Vagina (tissue), 2 donors: ENCODE measurements at regions not wholly inside any gene's neighbourhood (a gene's known extent, or its start where the extent isn't known, plus 50 kb on each side); places are given as distances from the start of the nearest gene placed in this dataset.

ENCODE experiments used
- DNase-seq, 2 donors: peaks; one replicate each; pipeline ENCODE4 v3.0.0-alpha.2; 2017; ENCODE audit errors: extremely low spot score in 2 of 2
- H3K27ac ChIP-seq: fragments of 200-600 bp; sonication (generic); one replicate; pipeline ENCODE4 v1.5.1; 2019
- H3K27me3 ChIP-seq: fragments of 200-600 bp; sonication (generic); one replicate; pipeline ENCODE4 v1.5.1; 2019
- H3K36me3 ChIP-seq, 2 donors: fragments of 200-600 bp; sonication (generic); one replicate each; pipeline ENCODE4 v1.5.1; 2017 to 2019
- H3K4me1 ChIP-seq: fragments of 200-600 bp; sonication (generic); one replicate; pipeline ENCODE4 v1.5.1; 2019
- H3K4me3 ChIP-seq, 2 donors: fragments of 200-600 bp; sonication (generic); 1 replicate in 1 of 2; 2 replicates in 1 of 2; pipeline ENCODE4 v1.5.1; 2016 to 2019
- H3K9me3 ChIP-seq: fragments of 200-600 bp; sonication (generic); one replicate; pipeline ENCODE4 v1.5.1; 2019
- POLR2A ChIP-seq, 2 donors: fragments of 450-650 bp; IDR thresholded peaks; one replicate each; pipeline ENCODE4 v1.6.1; 2017; ENCODE audit warnings: antibody characterized with exemption in 2 of 2, mild to moderate bottlenecking in 2 of 2, moderate library complexity in 2 of 2
- POLR2AphosphoS5 ChIP-seq, 2 donors: sonication (generic); formaldehyde crosslinking; IDR thresholded peaks; one replicate each; pipeline ENCODE4 v1.9.0; 2017; ENCODE audit warnings: antibody characterized with exemption in 2 of 2, mild to moderate bottlenecking in 2 of 2, low read depth in 1 of 2; ENCODE audit not compliant: insufficient read depth in 1 of 2
- intact Hi-C: fragments of 100-400 bp; cut with DNase I; formaldehyde crosslinking; loops from one replicate; pipeline ENCODE4 v1.15.1; 2023
- TF ChIP-seq, protein P1 (sequence below), 3 experiments: fragments of 450-650 bp in 2 of 3; fragments of 200-600 bp in 1 of 3; sonication (generic) in 1 of 3; IDR thresholded peaks; one replicate each; pipeline ENCODE4 v1.5.1; 2017 to 2019; ENCODE audit warnings: antibody characterized with exemption in 3 of 3, mild to moderate bottlenecking in 2 of 3, moderate library complexity in 2 of 3

DNA sequence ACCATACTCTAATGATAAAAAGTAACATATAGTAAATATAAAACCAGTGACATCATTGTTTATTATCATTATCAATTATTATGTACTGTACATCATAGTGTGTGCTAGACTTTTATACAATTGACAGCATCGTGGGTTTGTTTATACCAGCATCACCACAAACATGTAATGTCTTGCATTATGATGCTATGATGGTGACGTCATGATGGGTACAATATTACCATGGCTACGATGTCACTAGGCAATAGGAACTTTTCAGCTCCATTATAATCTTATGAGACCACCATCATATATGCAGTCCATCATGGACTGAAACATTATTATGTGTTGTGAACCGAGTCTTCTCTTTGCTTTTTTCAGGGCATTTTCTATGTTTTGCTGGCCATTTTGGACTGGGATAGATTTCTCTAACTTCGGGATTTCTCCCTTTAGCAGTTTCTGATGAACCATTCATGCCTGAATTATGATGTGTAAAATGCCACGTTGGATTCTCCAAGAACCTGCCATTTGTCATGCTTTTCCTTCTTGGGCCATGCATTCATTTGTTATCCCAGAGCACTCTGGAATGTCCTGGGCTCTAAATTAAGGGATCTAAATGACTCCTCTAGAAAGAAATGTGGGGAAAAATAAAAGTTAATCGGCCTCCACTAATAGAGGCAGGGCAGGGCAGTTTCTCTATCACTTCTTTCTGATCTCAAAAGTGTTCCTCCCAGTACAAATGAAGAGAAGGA is 325.6 kb upstream of the TNP1 start:
- DNase-seq = no peak
- Histone ChIP-seq H3K4me1 (no peaks in the 10 kb centered on the region), H3K36me3 (no peaks in the 10 kb centered on the region), H3K4me3 (no peak overlapping the region), H3K9me3 (no peaks in the 10 kb centered on the region), H3K27ac (no peak overlapping the region), H3K27me3 (no peaks in the 10 kb centered on the region)
- TF ChIP-seq POLR2AphosphoS5 (IDR thresholded peaks at IDR 0.05; ENCODE audit: insufficient read depth in 1 of 2, low read depth in 1 of 2) (no peak), POLR2A (IDR thresholded peaks at IDR 0.05) (no peak)
- TF ChIP-seq, protein P1, sequence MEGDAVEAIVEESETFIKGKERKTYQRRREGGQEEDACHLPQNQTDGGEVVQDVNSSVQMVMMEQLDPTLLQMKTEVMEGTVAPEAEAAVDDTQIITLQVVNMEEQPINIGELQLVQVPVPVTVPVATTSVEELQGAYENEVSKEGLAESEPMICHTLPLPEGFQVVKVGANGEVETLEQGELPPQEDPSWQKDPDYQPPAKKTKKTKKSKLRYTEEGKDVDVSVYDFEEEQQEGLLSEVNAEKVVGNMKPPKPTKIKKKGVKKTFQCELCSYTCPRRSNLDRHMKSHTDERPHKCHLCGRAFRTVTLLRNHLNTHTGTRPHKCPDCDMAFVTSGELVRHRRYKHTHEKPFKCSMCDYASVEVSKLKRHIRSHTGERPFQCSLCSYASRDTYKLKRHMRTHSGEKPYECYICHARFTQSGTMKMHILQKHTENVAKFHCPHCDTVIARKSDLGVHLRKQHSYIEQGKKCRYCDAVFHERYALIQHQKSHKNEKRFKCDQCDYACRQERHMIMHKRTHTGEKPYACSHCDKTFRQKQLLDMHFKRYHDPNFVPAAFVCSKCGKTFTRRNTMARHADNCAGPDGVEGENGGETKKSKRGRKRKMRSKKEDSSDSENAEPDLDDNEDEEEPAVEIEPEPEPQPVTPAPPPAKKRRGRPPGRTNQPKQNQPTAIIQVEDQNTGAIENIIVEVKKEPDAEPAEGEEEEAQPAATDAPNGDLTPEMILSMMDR (IDR thresholded peaks at IDR 0.05) = no peak
- intact Hi-C loops = no loop called here

DNA sequence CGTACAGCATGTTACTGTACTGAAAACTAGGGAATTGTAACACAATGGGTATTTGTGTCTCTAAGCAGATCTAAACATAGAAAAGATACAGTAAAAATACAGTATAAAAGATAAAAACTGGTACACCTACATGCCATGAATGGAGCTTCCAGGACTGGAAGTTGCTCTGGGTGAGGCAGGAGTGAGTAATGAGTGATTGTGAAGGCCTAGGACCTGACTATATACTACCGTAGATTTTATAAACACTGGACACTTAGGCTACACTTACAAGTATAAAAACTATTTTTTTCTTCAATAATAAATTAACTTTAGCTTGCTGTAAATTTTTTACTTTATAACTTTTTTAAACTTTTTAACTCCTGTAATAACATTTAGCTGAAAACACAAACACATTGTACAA is 324.4 kb upstream of the TNP1 start:
- no peaks in the 10 kb centered on the region for H3K4me1 ChIP-seq
- intact Hi-C loops = no loop called here
- TF ChIP-seq POLR2A (IDR thresholded peaks at IDR 0.05) (no peak), POLR2AphosphoS5 (IDR thresholded peaks at IDR 0.05; ENCODE audit: insufficient read depth in 1 of 2, low read depth in 1 of 2) (no peak)
- TF ChIP-seq, protein P1 (IDR thresholded peaks at IDR 0.05) = no peak

DNA sequence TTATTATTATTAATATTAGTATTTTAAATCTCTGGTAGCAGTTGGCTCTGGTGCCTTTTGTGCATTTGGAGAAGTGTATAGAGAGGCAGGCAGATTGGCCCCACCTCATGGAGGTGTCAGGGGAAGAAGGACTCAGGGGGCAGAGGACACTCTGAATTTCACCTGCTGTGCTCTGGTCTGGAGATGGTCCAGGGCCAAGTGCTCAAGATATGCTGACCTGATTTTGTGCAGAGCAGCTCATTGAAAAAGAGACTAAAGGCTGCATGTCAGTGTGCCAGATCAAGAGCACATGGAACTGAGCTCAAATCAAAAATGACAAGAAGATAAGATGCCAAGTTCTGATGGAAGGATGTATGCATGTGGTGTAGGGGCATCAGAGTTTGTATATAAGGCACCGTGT is 323.6 kb upstream of the TNP1 start:
- DNase-seq = no peak
- Histone ChIP-seq H3K4me1 (no peaks in the 10 kb centered on the region), H3K27me3 (no peaks in the 10 kb centered on the region), H3K36me3 (no peaks in the 10 kb centered on the region), H3K4me3 (no peak overlapping the region), H3K9me3 (no peaks in the 10 kb centered on the region), H3K27ac (no peak overlapping the region)
- TF ChIP-seq, protein P1 (IDR thresholded peaks at IDR 0.05) = no peak
- TF ChIP-seq POLR2AphosphoS5 (IDR thresholded peaks at IDR 0.05; ENCODE audit: insufficient read depth in 1 of 2, low read depth in 1 of 2) (no peak), POLR2A (IDR thresholded peaks at IDR 0.05) (no peak)
- intact Hi-C loops = no loop called here

More for the DNA sequence above, 324.4 kb upstream of the TNP1 start:
- Histone ChIP-seq H3K9me3 (no peaks in the 10 kb centered on the region), H3K4me3 (no peak overlapping the region), H3K27me3 (no peaks in the 10 kb centered on the region), H3K36me3 (no peaks in the 10 kb centered on the region), H3K27ac (no peak overlapping the region)
- no peak for DNase-seq

DNA sequence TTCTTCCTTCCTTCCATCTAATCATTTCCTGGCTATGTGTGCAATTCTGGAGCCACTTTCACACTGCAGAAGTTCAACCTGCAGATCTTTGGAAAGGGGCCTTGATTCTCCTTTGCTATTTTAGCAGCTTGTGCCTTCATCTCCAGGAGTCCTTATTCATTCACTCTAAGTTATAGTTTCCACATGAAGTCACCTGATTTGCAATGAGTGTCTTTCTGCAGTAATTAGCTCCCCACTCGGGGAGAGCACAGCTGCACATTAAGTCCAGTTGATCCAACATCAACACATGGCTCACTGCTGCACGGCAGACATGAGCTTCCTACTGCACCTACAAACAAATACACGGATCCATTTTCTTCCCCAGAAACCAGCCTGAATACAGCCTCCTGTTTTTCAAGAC is 323.1 kb upstream of the TNP1 start:
- no peak for DNase-seq
- H3K4me3 ChIP-seq = no peak overlapping the region
- H3K4me1 ChIP-seq = no peaks in the 10 kb centered on the region
- H3K9me3 ChIP-seq = no peaks in the 10 kb centered on the region
- no peaks in the 10 kb centered on the region for H3K27me3 ChIP-seq
- no peak overlapping the region for H3K27ac ChIP-seq
- intact Hi-C loops = no loop called here
- no peaks in the 10 kb centered on the region for H3K36me3 ChIP-seq
- TF ChIP-seq, protein P1 (IDR thresholded peaks at IDR 0.05) = no peak
- TF ChIP-seq POLR2AphosphoS5 (IDR thresholded peaks at IDR 0.05; ENCODE audit: insufficient read depth in 1 of 2, low read depth in 1 of 2) (no peak), POLR2A (IDR thresholded peaks at IDR 0.05) (no peak)

DNA sequence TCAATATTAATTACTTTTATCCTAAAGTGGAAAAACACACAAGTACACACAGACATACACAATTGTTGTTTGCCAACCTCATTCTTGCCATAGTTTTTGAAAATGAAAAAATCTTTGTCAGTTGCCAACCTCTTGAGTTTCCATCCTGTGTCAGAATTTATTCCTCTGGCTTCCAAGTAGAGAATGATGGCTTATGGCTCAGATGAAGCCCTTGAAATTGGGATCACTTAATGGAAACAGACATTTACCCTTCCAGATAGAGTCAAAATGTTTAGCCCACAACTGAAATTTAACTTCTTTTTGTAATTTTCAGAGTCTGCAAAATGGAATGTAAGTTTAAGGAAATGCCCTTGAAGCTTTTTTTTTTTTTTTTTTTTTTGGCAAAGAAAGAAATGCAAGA is 321.6 kb upstream of the TNP1 start:
- Histone ChIP-seq H3K27ac (no peak overlapping the region), H3K36me3 (no peaks in the 10 kb centered on the region), H3K4me3 (no peak overlapping the region), H3K4me1 (no peaks in the 10 kb centered on the region), H3K9me3 (no peaks in the 10 kb centered on the region), H3K27me3 (no peaks in the 10 kb centered on the region)
- intact Hi-C loops = no loop called here
- DNase-seq = no peak
- TF ChIP-seq POLR2A (IDR thresholded peaks at IDR 0.05) = no peak
- TF ChIP-seq, protein P1 (IDR thresholded peaks at IDR 0.05) = no peak
- no peak for TF ChIP-seq POLR2AphosphoS5 (IDR thresholded peaks at IDR 0.05; ENCODE audit: insufficient read depth in 1 of 2, low read depth in 1 of 2)
